WERI-Rb-1 (cell line): ENCODE measurements at regions not wholly inside any gene's neighbourhood (a gene's known extent, or its start where the extent isn't known, plus 50 kb on each side); places are given as distances from the start of the nearest gene placed in this dataset.

Experiments used
- DNase-seq: peaks from one replicate; pipeline ENCODE4 v3.0.0-alpha.2; 2020
- H3K27ac ChIP-seq: fragments of 250-450 bp; sonication (Bioruptor Pico); 2 replicates; pipeline ENCODE4 v1.5.1; 2020; ENCODE audit warnings: mild to moderate bottlenecking, moderate library complexity
- H3K27me3 ChIP-seq: fragments of 250-450 bp; sonication (Bioruptor Pico); 2 replicates; pipeline ENCODE4 v1.5.1; 2021; ENCODE audit warnings: mild to moderate bottlenecking, low read depth, moderate library complexity; ENCODE audit not compliant: insufficient read depth, severe bottlenecking
- H3K36me3 ChIP-seq: fragments of 250-450 bp; sonication (Bioruptor Pico); 2 replicates; pipeline ENCODE4 v1.5.1; 2020; ENCODE audit warnings: mild to moderate bottlenecking, moderate library complexity
- H3K4me3 ChIP-seq: 2 replicates; pipeline ENCODE4 v1.5.1; 2011; ENCODE audit warnings: low read depth, mild to moderate bottlenecking, control low read depth, low read length
- H3K9me3 ChIP-seq: fragments of 250-450 bp; sonication (Bioruptor Pico); 2 replicates; pipeline ENCODE4 v1.5.1; 2021; ENCODE audit warnings: mild to moderate bottlenecking, moderate library complexity; ENCODE audit not compliant: severe bottlenecking
- CTCF ChIP-seq: IDR thresholded peaks from 2 replicates; pipeline ENCODE4 v1.5.1; 2011; ENCODE audit warnings: low read depth, mild to moderate bottlenecking, control low read depth, inconsistent platforms, low read length

- Histone ChIP-seq H3K27ac (no peak overlapping the region), H3K9me3 (no peaks in the 10 kb centered on the region), H3K36me3 (no peaks in the 10 kb centered on the region), H3K27me3 (no peaks in the 10 kb centered on the region), H3K4me3 (no peak overlapping the region)
- no peak for DNase-seq
- no peak for TF ChIP-seq CTCF
Observed at GRCh38 chr20:58569241-58570125, 54.3 kb upstream of the APCDD1L start.

DNA sequence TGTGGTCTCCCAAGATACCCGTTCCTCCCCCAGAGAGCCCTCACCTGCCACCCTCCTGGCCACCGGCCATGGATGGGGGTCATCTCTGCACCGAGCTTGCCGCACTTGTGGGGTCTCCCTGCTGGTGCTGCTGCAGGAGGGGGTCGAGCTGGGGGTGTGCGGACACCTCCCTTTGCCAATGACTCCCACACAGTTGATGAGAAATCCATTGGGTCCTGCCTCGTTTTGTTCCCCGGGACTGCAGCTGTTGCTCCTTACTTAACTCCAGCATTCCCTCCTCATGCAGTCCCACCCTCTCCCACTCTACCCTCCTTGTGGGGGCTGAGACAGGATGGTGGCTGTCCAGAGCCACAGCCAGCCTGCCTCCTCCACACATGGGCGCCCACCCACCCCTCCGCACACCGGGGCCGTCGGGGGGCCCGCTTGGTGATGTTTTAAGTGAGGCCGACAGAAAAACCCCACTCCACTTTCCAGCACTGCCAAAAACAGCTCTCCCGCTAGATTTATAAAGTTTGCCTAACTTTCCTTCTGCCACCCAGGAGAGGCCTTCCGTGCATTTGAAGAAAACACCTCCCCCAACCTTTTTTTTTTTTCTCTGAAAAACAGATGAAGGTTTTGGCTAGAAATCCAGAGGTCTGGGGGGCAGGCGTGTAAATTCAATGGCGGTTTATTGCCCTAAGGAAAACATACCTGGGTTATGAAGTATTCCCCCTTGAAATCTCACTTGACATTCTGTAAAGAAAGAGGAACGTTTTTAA lies 53.5 kb upstream of the APCDD1L start:
- no peak overlapping the region for H3K4me3 ChIP-seq
- H3K27ac ChIP-seq = no peak overlapping the region
- no peaks in the 10 kb centered on the region for H3K36me3 ChIP-seq
- TF ChIP-seq CTCF = no peak
- no peak for DNase-seq
- peaks cover 4% of the 10 kb centered on the region for H3K9me3 ChIP-seq
- H3K27me3 ChIP-seq = no peaks in the 10 kb centered on the region

DNA sequence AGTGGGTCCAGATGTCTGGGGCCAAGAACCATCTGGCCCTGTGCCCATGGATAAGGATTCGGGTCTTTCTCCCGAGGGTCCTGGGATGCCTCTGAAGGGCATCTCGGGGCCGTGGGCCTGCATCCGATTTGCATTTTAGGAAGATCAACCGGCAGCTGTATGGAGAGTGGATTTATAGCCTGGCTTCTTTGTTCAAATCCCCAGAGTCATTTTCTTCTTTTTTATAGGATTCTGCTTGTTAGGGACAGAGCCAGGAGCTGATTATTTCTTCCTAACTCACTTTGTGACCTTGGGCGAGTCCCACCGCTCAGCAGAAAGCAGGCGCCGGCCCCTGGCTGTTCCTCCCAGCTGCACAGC lies 52.9 kb upstream of the APCDD1L start:
- DNase-seq = no peak
- Histone ChIP-seq H3K4me3 (no peak overlapping the region), H3K9me3 (peaks cover 4% of the 10 kb centered on the region), H3K27me3 (no peaks in the 10 kb centered on the region), H3K27ac (no peak overlapping the region), H3K36me3 (no peaks in the 10 kb centered on the region)
- TF ChIP-seq CTCF = no peak

- no peak for TF ChIP-seq CTCF
- no peaks in the 10 kb centered on the region for H3K36me3 ChIP-seq
- no peak for DNase-seq
- no peak overlapping the region for H3K27ac ChIP-seq
- no peaks in the 10 kb centered on the region for H3K27me3 ChIP-seq
- H3K9me3 ChIP-seq = peaks cover 4% of the 10 kb centered on the region
- no peak overlapping the region for H3K4me3 ChIP-seq
Observed at GRCh38 chr20:58567437-58567836, 52.2 kb upstream of the APCDD1L start.

- Histone ChIP-seq H3K27me3 (no peaks in the 10 kb centered on the region), H3K4me3 (no peak overlapping the region), H3K36me3 (no peaks in the 10 kb centered on the region), H3K9me3 (peaks cover 4% of the 10 kb centered on the region), H3K27ac (no peak overlapping the region)
- DNase-seq = no peak
- no peak for TF ChIP-seq CTCF
Observed at GRCh38 chr20:58566981-58567380, 51.8 kb upstream of the APCDD1L start.
